Stimulated activated CD8-positive, alpha-beta memory T cell treated with anti-CD3 and anti-CD28 coated beads, Interleukin-15, amount 100 ng/mL, for 48 hours (primary cell): ENCODE measurements at regions not wholly inside any gene's neighbourhood (a gene's known extent, or its start where the extent isn't known, plus 50 kb on each side); places are given as distances from the start of the nearest gene placed in this dataset.
"Not testable (repeated sequence)": the region's sequence is repeated elsewhere in the genome, so short reads cannot be mapped to it uniquely, and the experiment has no call there.

Source experiments
- DNase-seq, 2 donors: peaks; one replicate each; pipeline ENCODE4 v3.0.0-alpha.2; 2020; ENCODE audit warnings: low read depth in 2 of 2

DNA sequence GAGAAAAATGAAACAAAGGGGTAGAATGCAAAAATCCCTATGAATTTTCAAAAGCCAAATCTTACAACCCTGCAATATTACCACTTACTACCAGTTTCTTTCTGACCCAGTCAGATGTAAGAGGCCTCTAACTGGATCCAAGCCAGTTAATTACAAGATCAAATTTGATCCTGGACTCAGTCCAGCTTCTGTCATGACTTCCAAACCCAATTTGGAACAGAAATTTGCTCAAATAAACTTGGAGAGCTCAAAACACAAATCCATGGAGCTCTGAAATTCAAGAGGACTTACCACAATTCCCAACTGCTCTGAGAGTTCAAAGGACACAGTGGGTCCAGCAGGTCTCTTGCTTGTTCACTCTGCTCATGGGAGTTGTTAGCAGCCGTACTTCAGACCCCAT lies 1271.7 kb upstream of the SLC39A10 start:
- no peak for DNase-seq

DNA sequence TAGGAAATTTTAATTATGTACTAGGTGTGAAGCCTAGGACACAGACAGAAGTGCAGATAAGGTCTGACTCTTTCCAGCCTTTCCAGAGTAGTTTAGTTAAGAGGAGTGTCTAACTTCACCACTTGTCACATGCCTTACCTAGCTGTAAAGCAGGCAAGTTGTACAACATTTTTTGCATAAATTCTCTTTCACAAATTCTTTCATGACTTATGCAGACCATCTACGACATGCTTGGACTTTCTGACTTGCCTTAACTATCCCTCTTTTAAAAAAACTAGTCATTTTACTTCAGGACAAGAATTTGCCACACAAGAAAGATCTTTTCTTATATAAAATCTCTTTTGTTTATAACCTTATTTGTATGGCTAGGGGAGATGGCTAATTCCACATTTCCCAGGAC lies 1273.6 kb upstream of the SLC39A10 start:
- no peak for DNase-seq

DNA sequence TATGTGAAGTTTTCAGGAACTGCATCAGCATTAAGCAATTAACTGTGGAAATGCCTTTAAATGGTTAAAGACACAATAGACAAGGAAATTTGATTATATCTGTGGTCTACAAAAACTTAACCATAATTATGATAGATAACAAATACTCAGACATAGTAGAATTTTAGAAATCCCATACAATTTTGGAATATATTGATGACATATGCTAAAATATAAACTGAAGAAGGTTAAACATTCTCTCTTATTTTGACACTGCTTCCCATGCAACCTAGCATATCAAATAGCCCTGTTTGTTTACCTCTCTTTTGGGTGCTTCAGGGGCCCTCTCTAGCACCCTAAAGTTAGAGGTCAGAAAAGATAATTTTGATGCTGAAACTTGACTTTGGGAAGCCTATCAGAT lies 1274.8 kb upstream of the SLC39A10 start:
- no peak for DNase-seq

DNA sequence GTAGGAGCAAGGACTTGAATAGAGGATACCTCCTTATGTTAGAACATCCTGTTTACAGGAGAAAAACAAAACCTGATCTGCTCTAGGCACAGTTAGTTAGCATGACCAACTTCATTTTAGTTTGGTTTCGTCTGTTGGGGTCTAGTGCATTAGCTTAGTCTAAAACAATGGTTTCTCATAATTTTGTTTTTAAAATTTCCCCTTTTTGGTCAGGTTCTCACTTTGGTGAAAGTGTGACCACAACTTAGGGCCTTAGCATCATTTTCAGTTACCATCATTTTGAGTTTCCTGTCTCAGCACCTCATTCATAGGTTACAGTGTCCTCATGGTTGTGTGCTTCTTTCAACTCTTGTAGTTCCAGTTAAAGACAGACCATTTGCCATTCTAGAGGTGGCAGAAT lies 1277.0 kb upstream of the SLC39A10 start:
- DNase-seq: no peak

DNA sequence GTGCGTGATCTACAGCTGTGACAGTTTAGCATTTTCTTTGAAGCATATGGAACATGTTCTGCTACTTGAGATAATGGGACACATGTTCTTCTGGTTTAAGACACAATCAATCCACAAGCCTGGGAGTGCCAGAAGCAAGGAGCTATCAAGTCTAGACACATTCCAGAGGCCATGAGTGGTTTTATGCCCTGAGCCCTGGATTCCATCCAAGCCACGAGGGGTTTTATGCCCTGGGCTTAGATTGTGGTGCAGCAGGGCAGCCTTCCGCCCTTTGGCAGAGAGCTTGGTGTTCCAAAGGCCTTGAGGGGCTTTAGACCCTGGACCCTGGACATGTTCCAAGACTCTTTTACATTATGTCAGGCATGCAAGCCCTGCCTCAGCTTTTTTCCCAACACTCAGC lies 1289.6 kb upstream of the SLC39A10 start:
- not testable (repeated sequence) for DNase-seq

DNA sequence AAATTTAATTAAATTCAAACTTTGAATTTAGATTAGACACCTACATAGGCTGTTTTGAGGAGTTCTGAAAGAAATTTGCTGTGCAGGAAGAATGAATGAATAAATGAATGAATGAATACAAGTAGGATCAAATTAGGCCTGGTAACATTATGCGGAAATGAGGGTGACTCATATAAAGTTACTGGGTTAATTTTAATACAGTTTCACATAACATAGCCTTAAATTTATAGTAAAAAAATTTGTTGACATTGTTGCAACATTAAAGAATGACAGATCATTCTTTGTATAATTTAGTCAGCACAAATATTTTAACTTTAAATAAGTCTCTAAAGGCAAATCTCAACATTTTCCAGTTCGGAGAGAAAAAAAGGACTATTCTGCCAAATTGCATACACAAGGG lies 1293.1 kb upstream of the SLC39A10 start:
- DNase-seq: no peak

DNA sequence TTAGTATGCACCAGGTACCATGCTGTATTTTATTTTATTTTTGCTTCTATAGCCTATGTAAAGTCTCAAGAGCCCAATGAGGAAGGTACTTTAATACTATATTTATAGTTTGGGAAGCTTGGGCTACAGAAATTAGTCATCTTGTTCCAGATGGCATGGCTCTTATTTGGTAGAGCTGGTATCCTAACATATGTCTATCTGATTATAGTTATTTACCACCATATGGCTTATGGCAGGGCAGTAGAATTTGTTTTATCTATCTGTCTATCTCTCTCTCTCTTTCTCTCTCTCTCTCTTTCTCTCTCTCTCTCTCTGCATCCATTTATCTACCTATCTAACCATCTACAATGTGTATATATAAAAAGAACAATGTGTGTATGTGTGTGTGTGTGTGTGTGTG lies 1293.7 kb upstream of the SLC39A10 start:
- no peak for DNase-seq

DNA sequence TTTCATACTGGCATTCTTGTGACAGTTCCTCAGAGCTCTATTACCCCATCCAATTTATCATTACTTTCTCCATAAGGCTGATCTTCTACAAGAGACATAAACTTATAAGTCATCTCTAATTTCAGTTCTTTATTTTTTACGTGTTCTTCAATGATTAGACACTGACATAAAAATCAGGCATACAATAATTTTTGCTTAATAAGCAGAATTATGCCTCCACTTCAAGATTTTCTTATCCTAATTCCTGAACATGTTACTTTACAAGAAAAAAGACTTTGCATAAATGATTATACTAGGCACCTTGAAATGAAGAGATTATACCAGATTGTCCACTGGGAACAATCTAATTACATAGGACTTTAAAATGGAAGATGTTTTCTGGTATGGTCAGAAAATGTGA lies 1304.5 kb upstream of the SLC39A10 start:
- DNase-seq: no peak

DNA sequence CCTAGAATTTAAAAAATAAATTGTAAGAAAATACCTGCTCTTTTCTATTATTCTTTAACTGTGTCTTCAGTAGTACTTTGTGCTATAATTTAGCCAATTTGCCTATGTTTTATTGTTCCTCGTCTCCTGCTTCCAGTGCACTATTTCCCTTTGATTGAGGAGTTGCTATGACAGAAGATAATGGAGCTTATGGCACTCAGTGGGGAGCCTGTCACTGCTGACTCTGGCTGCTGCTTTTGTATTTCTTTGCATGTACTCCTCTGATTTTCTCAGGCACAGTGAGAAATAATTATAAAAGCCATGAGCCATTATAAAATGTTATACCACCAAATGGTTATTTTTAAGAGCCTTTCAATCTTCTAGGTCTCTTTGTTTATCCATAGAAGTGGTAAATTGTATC lies 1310.8 kb upstream of the SLC39A10 start:
- no peak for DNase-seq

DNA sequence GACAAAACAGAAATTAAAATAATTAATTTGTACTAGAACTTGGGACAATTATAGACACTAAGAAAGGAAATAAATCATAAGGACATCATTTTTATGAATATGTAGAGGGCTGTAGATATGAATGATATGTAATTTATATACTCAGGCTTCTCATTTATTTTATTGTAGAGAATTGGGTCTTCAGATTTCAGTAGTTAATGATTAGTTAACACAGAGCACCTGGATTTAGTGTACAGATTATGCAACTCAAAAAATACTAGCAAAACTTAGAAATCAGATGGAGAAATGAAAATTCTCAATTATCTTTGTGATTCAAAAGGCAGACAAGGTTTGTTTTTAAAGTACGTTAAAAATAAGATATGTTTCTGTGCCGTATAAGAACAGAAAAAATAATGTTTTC lies 1311.7 kb upstream of the SLC39A10 start:
- no peak for DNase-seq

DNA sequence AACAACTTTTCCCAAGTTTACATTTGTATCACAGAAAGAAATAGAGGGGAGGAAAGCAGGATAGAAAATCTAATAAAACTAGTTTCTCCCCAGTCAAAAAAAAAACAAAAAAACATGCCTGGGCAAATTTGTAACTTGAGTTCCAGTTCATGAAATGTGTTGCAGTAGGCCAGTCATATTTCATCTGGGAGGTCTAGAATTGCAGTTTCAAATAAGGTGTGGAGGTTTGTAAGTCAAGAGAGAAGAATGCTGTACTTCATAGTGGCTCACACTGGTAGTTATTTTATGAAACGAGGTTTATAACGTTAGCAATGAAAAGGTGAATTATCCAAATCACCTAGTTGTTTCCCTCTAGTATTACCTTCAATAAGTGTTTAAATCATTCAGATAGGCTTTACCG lies 1313.9 kb upstream of the SLC39A10 start:
- no peak for DNase-seq

DNA sequence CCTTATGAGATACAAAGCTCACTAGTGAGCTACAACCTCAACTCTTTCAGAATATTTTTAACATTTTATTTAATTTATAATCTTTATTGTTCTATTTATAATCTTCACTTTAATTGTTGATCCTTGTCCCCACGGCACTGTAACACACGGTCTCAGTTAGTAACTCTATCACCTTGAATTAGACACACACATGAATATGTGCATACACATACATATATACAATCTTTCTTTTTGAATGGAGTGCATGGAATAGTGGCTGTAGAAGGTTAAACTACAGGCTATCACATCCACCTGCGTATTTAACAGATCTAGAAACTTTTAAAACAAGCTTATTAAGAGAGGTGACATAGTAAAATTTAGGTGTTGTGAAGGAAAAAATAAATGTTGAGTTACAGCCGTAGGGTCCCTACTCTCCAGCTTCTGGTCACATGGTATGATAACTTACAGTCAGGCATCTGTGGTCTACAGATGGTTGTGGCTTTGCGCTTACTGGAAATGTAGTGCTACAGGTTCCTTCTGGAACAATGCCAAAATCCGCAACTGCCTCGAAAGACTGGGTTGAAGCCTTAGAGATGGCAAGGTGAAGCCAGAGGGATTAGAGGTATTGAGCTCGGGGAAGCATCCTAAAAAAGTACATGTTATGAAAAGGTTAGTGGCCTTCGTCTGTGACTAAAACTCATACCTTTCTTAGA lies 1324.1 kb upstream of the SLC39A10 start:
- no peak for DNase-seq

DNA sequence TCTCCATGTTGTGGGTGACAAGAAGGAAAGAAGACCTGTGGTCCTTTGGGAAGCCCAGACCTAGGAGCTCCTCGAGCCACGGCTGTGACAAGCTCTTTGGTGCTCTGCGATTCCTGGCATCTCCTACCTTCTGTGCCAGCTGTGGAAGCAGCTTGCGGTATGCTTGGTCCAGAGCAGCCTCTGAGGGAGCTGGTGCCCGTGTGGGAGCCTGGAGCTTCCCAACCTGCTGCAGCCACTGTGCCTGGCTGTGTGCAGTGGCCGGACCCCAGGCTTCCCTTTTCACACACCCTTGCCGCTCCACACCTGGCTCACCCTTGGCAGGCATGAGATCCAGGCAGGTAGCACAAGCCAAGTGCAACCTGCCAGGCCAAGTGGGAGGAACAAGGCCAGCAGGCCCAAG lies 1328.6 kb upstream of the SLC39A10 start:
- DNase-seq: no peak

DNA sequence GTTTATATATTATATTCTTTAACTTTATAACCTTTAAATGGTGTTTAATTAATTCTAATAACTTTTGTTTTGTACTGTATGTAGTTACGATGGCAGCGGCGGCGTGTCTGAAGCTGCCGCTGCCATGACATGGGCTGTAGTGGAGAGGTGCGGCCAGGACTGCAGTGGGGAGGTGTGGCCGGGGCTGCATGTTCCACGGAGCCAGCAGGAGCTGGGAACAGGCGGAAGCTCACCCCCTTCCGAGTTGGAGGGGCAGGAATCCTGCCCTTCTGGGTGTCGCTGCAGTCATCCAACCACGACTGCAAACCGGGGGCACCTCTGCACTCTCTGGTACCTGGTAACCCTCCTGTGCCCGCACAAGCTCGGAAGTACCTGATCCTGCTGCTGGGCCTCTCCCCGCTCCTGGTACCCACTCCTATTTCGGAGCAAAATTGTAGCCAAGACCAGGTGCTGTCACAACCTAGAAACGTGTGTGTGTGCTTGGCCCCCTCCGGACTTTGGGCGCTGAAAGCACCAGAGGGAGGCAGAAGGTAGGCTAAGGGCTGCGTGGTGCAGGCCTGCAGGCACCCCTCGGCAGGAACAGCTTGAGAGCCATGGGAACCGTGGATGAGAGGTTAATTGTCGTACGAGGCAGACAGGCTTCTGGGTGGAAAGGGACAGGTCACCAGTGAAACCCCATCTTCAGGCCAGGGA lies 1329.7 kb upstream of the SLC39A10 start:
- no peak for DNase-seq

DNA sequence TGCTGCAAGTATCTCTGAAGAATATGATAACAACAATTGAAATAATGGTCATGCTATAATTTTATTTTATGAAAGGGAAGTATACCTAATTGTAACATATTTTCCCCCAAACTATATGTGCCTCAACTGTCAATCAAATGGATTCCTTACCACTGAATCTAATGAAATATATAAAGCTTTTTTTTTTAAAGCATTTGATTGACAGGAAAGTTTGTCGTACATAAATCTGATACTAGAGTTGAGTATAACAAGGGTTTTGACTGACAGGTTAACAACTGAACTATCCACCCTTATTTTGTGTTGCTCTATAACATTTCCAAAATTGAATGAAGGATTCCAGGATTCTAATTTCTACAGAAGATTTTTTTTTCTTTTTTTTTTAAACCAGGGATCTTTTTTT lies 1333.3 kb upstream of the SLC39A10 start:
- no peak for DNase-seq

DNA sequence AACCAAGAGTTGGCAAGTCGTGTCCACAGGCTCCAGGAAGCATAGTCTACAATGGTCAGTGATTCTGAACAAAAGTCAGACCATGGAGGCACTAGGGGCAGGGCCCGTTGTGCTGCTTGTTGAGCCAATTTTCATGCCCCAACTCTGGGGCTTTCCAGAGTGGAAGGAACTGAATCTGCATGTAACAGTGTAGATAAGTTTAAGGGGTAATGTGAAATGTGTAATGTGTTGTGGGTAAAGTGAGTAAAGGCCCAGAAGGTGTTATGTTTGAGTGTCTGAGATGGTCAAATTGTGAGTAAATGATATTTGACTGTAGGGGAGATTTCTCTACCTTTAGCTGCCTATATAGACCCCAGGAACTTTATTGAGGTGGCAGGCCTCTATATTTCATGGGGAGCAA lies 1336.5 kb upstream of the SLC39A10 start:
- DNase-seq: no peak

DNA sequence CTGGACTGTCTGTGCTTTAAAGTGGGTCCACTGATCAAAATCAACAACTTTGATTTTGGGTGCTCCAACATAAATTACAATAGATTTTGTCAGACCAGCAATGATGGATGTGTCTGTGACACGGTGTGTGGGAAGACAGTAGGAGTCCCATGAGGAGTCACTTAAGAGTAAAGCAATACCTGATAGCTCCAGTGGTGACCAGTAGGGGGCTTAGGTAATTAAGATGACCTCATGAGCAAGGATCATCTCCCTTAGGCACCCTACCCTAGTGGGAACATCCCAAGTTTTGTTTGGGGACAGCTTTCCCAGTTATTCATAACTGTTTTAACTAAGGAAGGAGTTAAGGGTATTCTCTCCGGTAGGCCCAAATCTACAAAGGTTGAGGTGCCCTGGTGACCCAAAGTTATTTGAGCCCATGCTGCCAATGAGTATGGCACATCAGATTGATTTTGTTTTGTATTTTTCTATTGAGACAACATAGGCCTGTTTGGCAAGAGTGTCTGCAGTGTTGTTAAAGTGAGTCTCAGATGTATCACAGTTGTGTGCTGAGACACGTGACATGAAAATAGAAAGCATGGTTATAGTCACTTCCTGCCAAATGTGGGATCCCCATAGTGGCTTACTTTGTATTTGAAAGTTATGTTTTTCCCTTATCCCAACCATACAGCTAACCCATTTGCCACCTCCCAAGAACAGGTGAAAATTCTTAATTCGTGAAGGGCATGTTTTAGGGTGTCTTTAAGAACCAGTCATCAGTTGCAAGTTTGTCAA lies 1337.6 kb upstream of the SLC39A10 start:
- DNase-seq: no peak

DNA sequence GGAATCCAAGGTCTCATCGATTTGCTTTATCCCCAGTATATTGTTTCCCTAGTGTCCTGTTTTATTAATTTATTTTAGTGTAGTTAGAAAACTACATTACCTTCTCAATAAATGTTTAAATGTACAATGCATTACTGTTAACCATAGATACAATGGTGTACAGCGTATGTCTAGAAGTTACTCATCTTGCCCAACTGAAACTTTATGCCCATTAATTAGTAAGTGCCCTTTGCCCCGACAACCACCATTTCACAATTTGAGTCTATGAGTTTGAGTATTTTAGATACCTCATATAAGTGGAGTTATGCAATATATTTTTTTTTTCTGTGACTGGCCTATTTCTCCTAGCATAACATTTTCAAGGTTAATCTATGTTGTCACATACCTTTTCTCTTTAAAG lies 1343.0 kb upstream of the SLC39A10 start:
- DNase-seq: no peak

DNA sequence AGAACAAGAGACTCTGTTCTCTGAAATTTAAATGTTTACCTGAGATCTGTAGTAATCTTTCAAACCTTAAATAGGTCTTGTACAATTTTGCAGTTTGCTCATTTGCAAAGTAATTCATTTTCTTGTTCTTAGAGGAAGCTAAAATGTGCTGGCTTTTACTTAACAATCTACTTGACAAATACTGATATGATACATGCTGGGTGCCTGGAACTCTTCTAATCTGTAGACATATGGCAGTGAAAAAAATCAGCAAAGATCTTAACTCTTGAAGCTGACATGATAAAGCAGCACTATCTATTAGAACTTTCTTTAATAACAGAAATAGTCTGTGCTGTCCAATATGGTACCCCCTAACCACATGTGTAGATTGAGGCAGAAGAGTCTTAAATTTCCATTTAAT lies 1352.8 kb upstream of the SLC39A10 start:
- DNase-seq: no peak

DNA sequence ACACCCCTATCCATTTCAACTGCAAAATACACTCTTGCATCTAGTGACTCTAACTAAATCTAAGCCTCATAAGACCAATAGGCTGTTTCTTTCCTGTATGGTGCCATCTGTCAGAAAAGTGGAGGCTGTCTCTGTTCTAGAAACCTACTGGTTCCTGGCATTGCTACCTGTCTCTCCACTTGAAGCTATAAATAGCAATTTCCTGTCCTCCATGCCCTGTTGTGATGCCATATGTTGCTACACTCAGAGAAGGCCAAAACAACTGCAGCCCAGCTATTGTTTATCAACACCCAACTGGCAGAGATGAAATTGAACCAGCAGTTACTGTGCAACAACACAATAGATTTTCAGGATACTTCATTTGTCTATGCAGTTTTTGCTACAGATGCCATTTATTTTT lies 1355.1 kb upstream of the SLC39A10 start:
- DNase-seq: no peak

DNA sequence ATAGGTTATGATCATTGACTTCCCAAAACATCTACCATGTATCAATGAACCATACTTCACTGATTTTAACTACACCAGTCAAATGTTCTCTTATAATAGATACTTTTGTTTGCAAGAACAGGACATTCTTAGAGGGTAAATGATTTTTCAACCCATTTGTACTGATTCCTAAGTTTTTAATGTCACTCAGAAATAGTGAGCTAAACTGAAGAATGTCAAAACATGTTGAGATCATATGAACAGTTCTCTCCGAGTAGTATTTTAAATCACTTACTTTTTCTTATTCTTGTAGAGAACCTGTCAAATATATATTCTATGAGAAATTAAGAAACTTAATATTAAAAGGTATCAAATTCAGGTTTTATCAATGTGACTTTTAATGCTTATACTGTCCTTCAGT lies 1362.9 kb upstream of the SLC39A10 start:
- no peak for DNase-seq

DNA sequence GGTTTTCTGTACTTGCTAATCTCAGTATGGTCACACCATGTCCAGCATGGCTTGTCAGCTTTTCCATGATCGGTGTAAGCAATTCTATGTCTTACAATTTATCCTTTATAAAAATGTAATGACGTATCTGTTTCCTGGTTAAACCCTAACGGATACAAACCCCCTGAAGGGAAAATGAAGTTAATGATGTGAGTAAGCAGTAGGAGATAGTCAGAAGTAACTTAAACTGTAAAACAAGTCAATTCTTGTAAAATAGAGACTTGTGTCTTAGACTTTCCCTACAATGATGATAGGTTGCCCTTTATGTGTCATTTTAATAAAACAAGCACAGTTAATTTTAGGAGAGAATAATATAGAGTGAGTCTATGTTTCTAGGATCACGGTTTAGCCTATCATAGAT lies 1365.9 kb upstream of the SLC39A10 start:
- DNase-seq: no peak

DNA sequence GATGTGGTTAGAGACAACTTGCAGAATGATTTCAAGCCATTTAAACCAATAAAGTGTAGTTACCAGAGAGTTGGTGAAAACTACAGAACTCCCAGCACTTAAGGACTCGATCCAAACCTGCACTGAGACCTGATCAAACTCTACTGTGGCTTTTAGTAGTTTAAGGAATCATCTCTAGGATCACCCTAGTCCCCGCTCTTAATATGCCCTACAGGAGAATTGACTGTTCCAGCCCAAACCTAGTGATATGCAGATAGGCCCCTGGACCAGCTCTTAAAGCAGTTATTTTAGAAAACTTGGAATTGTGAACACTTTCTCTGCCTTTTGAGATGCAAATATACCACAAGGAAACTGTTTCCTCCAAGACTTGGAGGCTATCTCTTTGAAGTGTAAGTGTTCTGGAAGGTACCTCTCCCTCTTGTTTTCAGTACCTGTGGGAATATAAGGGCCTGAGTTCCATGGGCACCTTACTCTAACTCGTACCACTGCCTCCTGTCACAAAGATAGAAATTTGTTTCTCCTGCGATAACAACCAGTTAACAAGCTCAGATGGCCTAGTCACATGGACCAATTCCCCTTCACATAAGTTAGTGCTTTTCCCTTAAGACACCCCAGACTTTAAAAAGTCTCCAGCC lies 1367.2 kb upstream of the SLC39A10 start:
- no peak for DNase-seq
